ENCODE measurements at regions not wholly inside any gene's neighbourhood (a gene's known extent, or its start where the extent isn't known, plus 50 kb on each side); places are given as distances from the start of the nearest gene placed in this dataset.

GRCh38 chr2:192700934-192701333, 506.2 kb upstream of the TMEFF2 start:
- no peak for TF ChIP-seq CTCF (conservative IDR thresholded peaks at IDR 0.05; ENCODE audit: low read length)
- TF ChIP-seq EZH2phosphoT487 (IDR thresholded peaks at IDR 0.05; ENCODE audit: borderline replicate concordance, low read depth, low read length) = no peak
